Left ventricle myocardium inferior (tissue), 1 donor: ENCODE measurements at regions not wholly inside any gene's neighbourhood (a gene's known extent, or its start where the extent isn't known, plus 50 kb on each side); places are given as distances from the start of the nearest gene placed in this dataset.

Source experiments
- DNase-seq: peaks from one replicate; pipeline ENCODE4 v3.0.0-alpha.2; 2020
- H3K27ac ChIP-seq: fragments of 200-600 bp; replicated peaks from 2 replicates; pipeline ENCODE4 v1.8.0; 2021
- H3K27me3 ChIP-seq: fragments of 200-600 bp; 2 replicates; pipeline ENCODE4 v1.8.0; 2021; ENCODE audit warnings: low read depth
- H3K36me3 ChIP-seq: fragments of 200-600 bp; 2 replicates; pipeline ENCODE4 v1.8.0; 2021
- H3K4me1 ChIP-seq: fragments of 200-600 bp; 2 replicates; pipeline ENCODE4 v1.8.0; 2021
- H3K4me3 ChIP-seq: fragments of 200-600 bp; 2 replicates; pipeline ENCODE4 v1.8.0; 2021; ENCODE audit warnings: mild to moderate bottlenecking, moderate library complexity
- H3K9me3 ChIP-seq: fragments of 200-600 bp; replicated peaks from 2 replicates; pipeline ENCODE4 v1.8.0; 2021
- CTCF ChIP-seq: fragments of 200-600 bp; IDR thresholded peaks from 2 replicates; pipeline ENCODE4 v1.8.0; 2021; ENCODE audit warnings: antibody characterized with exemption, mild to moderate bottlenecking, borderline replicate concordance
- intact Hi-C: fragments of 100-400 bp; cut with micrococcal nuclease; formaldehyde crosslinking; loops from one replicate; pipeline ENCODE4 v1.11.0; 2022
- donor health status: DM: no; HTN: yes; CAD: no; lungs with severe emphysema.

GRCh38 chrX:20461576-20461975 lies 194.9 kb upstream of the RPS6KA3 start:
- no peak overlapping the region for H3K27ac ChIP-seq
- TF ChIP-seq CTCF = no peak
- H3K4me3 ChIP-seq = no peak overlapping the region
- H3K9me3 ChIP-seq = no peaks in the 10 kb centered on the region
- H3K4me1 ChIP-seq = no peaks in the 10 kb centered on the region
- no peaks in the 10 kb centered on the region for H3K27me3 ChIP-seq
- intact Hi-C loops = no loop called here
- H3K36me3 ChIP-seq = no peaks in the 10 kb centered on the region
- DNase-seq = no peak

- intact Hi-C loops = no loop called here
- H3K4me1 ChIP-seq = no peaks in the 10 kb centered on the region
- no peaks in the 10 kb centered on the region for H3K9me3 ChIP-seq
- DNase-seq = no peak
- TF ChIP-seq CTCF = no peak
- no peaks in the 10 kb centered on the region for H3K27me3 ChIP-seq
- no peak overlapping the region for H3K27ac ChIP-seq
- H3K4me3 ChIP-seq = no peak overlapping the region
- H3K36me3 ChIP-seq = no peaks in the 10 kb centered on the region
Measured at GRCh38 chrX:20461002-20461401, 194.3 kb upstream of the RPS6KA3 start.

GRCh38 chrX:20459410-20460350 lies 193.0 kb upstream of the RPS6KA3 start:
- no peak for DNase-seq
- Histone ChIP-seq H3K27me3 (no peaks in the 10 kb centered on the region), H3K9me3 (no peaks in the 10 kb centered on the region), H3K36me3 (no peaks in the 10 kb centered on the region), H3K4me3 (no peak overlapping the region), H3K4me1 (no peaks in the 10 kb centered on the region), H3K27ac (no peak overlapping the region)
- no peak for TF ChIP-seq CTCF
- intact Hi-C loops = no loop called here

- no peak for TF ChIP-seq CTCF
Measured at GRCh38 chrX:20456971-20457370, 190.3 kb upstream of the RPS6KA3 start.

GRCh38 chrX:20455001-20455400 lies 188.3 kb upstream of the RPS6KA3 start:
- intact Hi-C loops = no loop called here
- no peak for TF ChIP-seq CTCF
- no peak overlapping the region for H3K4me3 ChIP-seq
- H3K9me3 ChIP-seq = no peaks in the 10 kb centered on the region
- no peaks in the 10 kb centered on the region for H3K36me3 ChIP-seq
- H3K27me3 ChIP-seq = no peaks in the 10 kb centered on the region
- H3K4me1 ChIP-seq = no peaks in the 10 kb centered on the region
- H3K27ac ChIP-seq = no peak overlapping the region
- no peak for DNase-seq

More at GRCh38 chrX:20456971-20457370, 190.3 kb upstream of the RPS6KA3 start:
- Histone ChIP-seq H3K27ac (no peak overlapping the region), H3K9me3 (no peaks in the 10 kb centered on the region), H3K4me3 (no peak overlapping the region), H3K36me3 (no peaks in the 10 kb centered on the region), H3K4me1 (no peaks in the 10 kb centered on the region), H3K27me3 (no peaks in the 10 kb centered on the region)
- no peak for DNase-seq
- intact Hi-C loops = no loop called here
